H9 (cell line): ENCODE measurements at regions not wholly inside any gene's neighbourhood (a gene's known extent, or its start where the extent isn't known, plus 50 kb on each side); places are given as distances from the start of the nearest gene placed in this dataset.

ENCODE experiments used
- DNase-seq: peaks from one replicate; pipeline ENCODE4 v3.0.0-alpha.2; 2017
- H2AFZ ChIP-seq: one replicate; pipeline ENCODE4 v1.6.1; 2013; ENCODE audit warnings: mild to moderate bottlenecking, low read length, control low read depth, moderate library complexity
- H2AK5ac ChIP-seq: 2 replicates; pipeline ENCODE4 v1.6.1; 2013; ENCODE audit warnings: low read length, control low read depth, mixed read lengths; ENCODE audit not compliant: insufficient read length
- H2BK120ac ChIP-seq: one replicate; pipeline ENCODE4 v1.6.1; 2013; ENCODE audit warnings: low read depth, mild to moderate bottlenecking, low read length, control low read depth, inconsistent platforms; ENCODE audit not compliant: poor library complexity, severe bottlenecking
- H2BK12ac ChIP-seq: 2 replicates; pipeline ENCODE4 v1.6.1; 2013; ENCODE audit warnings: low read length, control low read depth, mixed read lengths, low read depth; ENCODE audit not compliant: insufficient read length
- H2BK15ac ChIP-seq: 2 replicates; pipeline ENCODE4 v1.6.1; 2013; ENCODE audit warnings: low read depth, low read length, control low read depth
- H2BK20ac ChIP-seq: one replicate; pipeline ENCODE4 v1.6.1; 2013; ENCODE audit warnings: low read depth, mild to moderate bottlenecking, low read length, control low read depth, inconsistent platforms; ENCODE audit not compliant: poor library complexity, severe bottlenecking
- H2BK5ac ChIP-seq: 2 replicates; pipeline ENCODE4 v1.6.1; 2013; ENCODE audit warnings: low read length, control low read depth, mixed read lengths; ENCODE audit not compliant: insufficient read length
- H3K14ac ChIP-seq: 2 replicates; pipeline ENCODE4 v1.6.1; 2013; ENCODE audit warnings: low read length, control low read depth; ENCODE audit not compliant: insufficient read depth
- H3K18ac ChIP-seq: 2 replicates; pipeline ENCODE4 v1.6.1; 2013; ENCODE audit warnings: low read depth, mild to moderate bottlenecking, mixed read lengths, low read length, control low read depth; ENCODE audit not compliant: insufficient read length
- H3K23ac ChIP-seq: 2 replicates; pipeline ENCODE4 v1.6.1; 2013; ENCODE audit warnings: low read length, control low read depth, mixed read lengths, low read depth; ENCODE audit not compliant: insufficient read length
- H3K23me2 ChIP-seq: 2 replicates; pipeline ENCODE4 v1.6.1; 2013; ENCODE audit warnings: low read depth, mild to moderate bottlenecking, mixed read lengths, low read length, control low read depth; ENCODE audit not compliant: insufficient read length, poor library complexity, severe bottlenecking
- H3K27ac ChIP-seq: 2 replicates; pipeline ENCODE4 v1.5.1; 2013; ENCODE audit warnings: low read length, control low read depth, mixed read lengths, low read depth; ENCODE audit not compliant: insufficient read length
- H3K27me3 ChIP-seq: 2 replicates; pipeline ENCODE4 v1.6.1; 2013; ENCODE audit warnings: low read length, control low read depth, inconsistent platforms; ENCODE audit not compliant: insufficient read depth
- H3K4ac ChIP-seq: 2 replicates; pipeline ENCODE4 v1.6.1; 2013; ENCODE audit warnings: low read depth, mild to moderate bottlenecking, control low read depth, inconsistent platforms, low read length, moderate library complexity
- H3K4me1 ChIP-seq: 2 replicates; pipeline ENCODE4 v1.6.1; 2013; ENCODE audit warnings: low read length, control low read depth, inconsistent platforms; ENCODE audit not compliant: insufficient read depth
- H3K4me2 ChIP-seq: 2 replicates; pipeline ENCODE4 v1.6.1; 2013; ENCODE audit warnings: low read length, control low read depth, mixed read lengths; ENCODE audit not compliant: insufficient read length, insufficient read depth
- H3K56ac ChIP-seq: 2 replicates; pipeline ENCODE4 v1.6.1; 2013; ENCODE audit warnings: low read depth, mild to moderate bottlenecking, mixed read lengths, low read length, control low read depth; ENCODE audit not compliant: insufficient read length
- H3K79me1 ChIP-seq: 2 replicates; pipeline ENCODE4 v1.6.1; 2013; ENCODE audit warnings: low read depth, mild to moderate bottlenecking, moderate library complexity, low read length, control low read depth, inconsistent platforms; ENCODE audit not compliant: insufficient read depth, poor library complexity, severe bottlenecking
- H3K79me2 ChIP-seq: 2 replicates; pipeline ENCODE4 v1.6.1; 2013; ENCODE audit warnings: low read length, control low read depth, inconsistent platforms; ENCODE audit not compliant: insufficient read depth
- H3K9ac ChIP-seq: 2 replicates; pipeline ENCODE4 v1.6.1; 2013; ENCODE audit warnings: low read length, control low read depth, mixed read lengths; ENCODE audit not compliant: insufficient read length; ENCODE audit errors: extremely low read depth
- H3K9me3 ChIP-seq: one replicate; pipeline ENCODE4 v1.6.1; 2013; ENCODE audit warnings: low read depth, low read length, inconsistent platforms; ENCODE audit not compliant: control insufficient read depth
- H3T11ph ChIP-seq: one replicate; pipeline ENCODE4 v1.6.1; 2013; ENCODE audit warnings: mild to moderate bottlenecking, low read length, control low read depth, inconsistent platforms
- H4K20me1 ChIP-seq: one replicate; pipeline ENCODE4 v1.6.1; 2013; ENCODE audit not compliant: control insufficient read depth, insufficient read length, insufficient read depth
- H4K5ac ChIP-seq: 2 replicates; pipeline ENCODE4 v1.6.1; 2013; ENCODE audit warnings: low read depth, mild to moderate bottlenecking, mixed read lengths, low read length, control low read depth; ENCODE audit not compliant: insufficient read length
- H4K8ac ChIP-seq: replicated peaks from 2 replicates; pipeline ENCODE4 v1.6.1; 2013; ENCODE audit warnings: low read length, control low read depth, mixed read lengths, low read depth; ENCODE audit not compliant: insufficient read length
- H4K91ac ChIP-seq: 2 replicates; pipeline ENCODE4 v1.6.1; 2013; ENCODE audit warnings: low read depth, mild to moderate bottlenecking, moderate library complexity, mixed read lengths, low read length, control low read depth; ENCODE audit not compliant: insufficient read length
- H3K27ac Mint-ChIP-seq, 3 experiments: 2 replicates in 2 of 3; 3 replicates in 1 of 3; pipeline ENCODE4 v1.8.0; 2020 to 2021; ENCODE audit warnings: mixed read lengths in 3 of 3, mild to moderate bottlenecking in 1 of 3, moderate library complexity in 1 of 3
- H3K27me3 Mint-ChIP-seq: 2 replicates; pipeline ENCODE4 v1.8.0; 2021; ENCODE audit warnings: low read depth, mild to moderate bottlenecking, moderate library complexity, mixed read lengths
- H3K36me3 Mint-ChIP-seq, 3 experiments: 2 replicates in 2 of 3; 3 replicates in 1 of 3; pipeline ENCODE4 v1.8.0; 2020 to 2021; ENCODE audit warnings: low read depth in 3 of 3, mixed read lengths in 3 of 3; ENCODE audit not compliant: insufficient read depth in 1 of 3
- H3K4me1 Mint-ChIP-seq, 2 experiments: 2 replicates each; pipeline ENCODE4 v1.8.0; 2020; ENCODE audit warnings: mixed read lengths in 2 of 2
- H3K4me3 Mint-ChIP-seq, 2 experiments: 2 replicates in 1 of 2; 3 replicates in 1 of 2; pipeline ENCODE4 v1.8.0; 2020 to 2021; ENCODE audit warnings: mild to moderate bottlenecking in 2 of 2, mixed read lengths in 2 of 2, moderate library complexity in 1 of 2
- H3K9me3 Mint-ChIP-seq, 2 experiments: 2 replicates in 1 of 2; 3 replicates in 1 of 2; pipeline ENCODE4 v1.8.0; 2020; ENCODE audit warnings: mild to moderate bottlenecking in 2 of 2, mixed read lengths in 2 of 2, moderate library complexity in 1 of 2
- WGBS: extraction: QIAGEN DNeasy Blood & Tissue Kit; methylation state at CpG from one replicate; pipeline ENCODE4 v1.1.7; 2013; ENCODE audit warnings: missing lambda C conversion rate, low lambda C conversion rate, mixed read lengths; ENCODE audit not compliant: insufficient read length; ENCODE audit errors: extremely low coverage; 5-methylcytosine and 5-hydroxymethylcytosine counted together
- TF ChIP-seq, protein P1 (sequence below): fragments of 200-600 bp; sonication (generic); conservative IDR thresholded peaks from 3 replicates; pipeline ENCODE4 v1.8.0; 2021; ENCODE audit warnings: antibody characterized with exemption, mild to moderate bottlenecking

DNA sequence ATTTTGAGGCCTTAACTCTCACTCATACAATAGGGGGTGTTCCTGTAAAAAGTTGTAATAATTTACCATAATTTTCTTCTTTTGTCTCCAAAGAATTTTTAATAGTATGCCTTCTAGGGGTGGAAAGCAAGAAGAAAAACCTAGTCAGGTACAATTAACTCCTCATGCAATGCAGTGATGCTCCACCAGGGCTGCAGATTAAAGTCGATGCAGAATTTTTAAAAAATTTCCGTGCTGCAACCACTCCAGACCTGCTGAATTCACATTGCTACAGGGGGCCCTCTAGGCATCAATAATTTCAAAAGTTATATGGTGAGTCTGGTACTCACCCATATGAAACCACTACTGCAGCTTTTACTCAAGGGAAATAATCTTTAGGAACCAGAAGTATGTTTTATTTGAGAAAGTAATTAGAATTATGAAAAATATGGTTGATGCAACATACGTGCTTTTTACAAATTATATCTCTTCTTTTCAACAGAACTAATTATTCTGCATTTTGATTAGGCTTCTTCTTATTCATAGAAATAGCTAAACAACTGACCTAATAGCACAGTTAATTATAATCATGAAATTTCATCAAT lies 353.2 kb downstream of the BCAT1 start:
- H4K20me1 ChIP-seq = no peaks in the 10 kb centered on the region
- H3K9ac ChIP-seq = no peak overlapping the region
- H3K4me3 Mint-ChIP-seq = no peak overlapping the region
- H3K23me2 ChIP-seq = no peaks in the 10 kb centered on the region
- no peaks in the 10 kb centered on the region for H3K79me1 ChIP-seq
- H3K18ac ChIP-seq = no peak overlapping the region
- no peak overlapping the region for H2AFZ ChIP-seq
- H3K4me1 Mint-ChIP-seq = peaks cover 14 to 15% of the 10 kb centered on the region in 2 experiments
- no peaks in the 10 kb centered on the region for H3K27me3 ChIP-seq
- H3K14ac ChIP-seq = no peak overlapping the region
- no peak overlapping the region for H4K5ac ChIP-seq
- no peak overlapping the region for H4K8ac ChIP-seq
- DNase-seq = no peak
- no peak overlapping the region for H4K91ac ChIP-seq
- H2BK5ac ChIP-seq = no peak overlapping the region
- H3K36me3 Mint-ChIP-seq = no peaks in the 10 kb centered on the region
- no peak overlapping the region for H3T11ph ChIP-seq
- H2BK12ac ChIP-seq = no peak overlapping the region
- no peak overlapping the region for H3K27ac ChIP-seq
- no peaks in the 10 kb centered on the region for H3K9me3 Mint-ChIP-seq
- H3K23ac ChIP-seq = no peak overlapping the region
- no peak overlapping the region for H3K56ac ChIP-seq
- no peak overlapping the region for H3K27ac Mint-ChIP-seq
- no peak overlapping the region for H3K4ac ChIP-seq
- WGBS = no CpG with 5 or more reads among the region's 3 CpGs
- TF ChIP-seq, protein P1, sequence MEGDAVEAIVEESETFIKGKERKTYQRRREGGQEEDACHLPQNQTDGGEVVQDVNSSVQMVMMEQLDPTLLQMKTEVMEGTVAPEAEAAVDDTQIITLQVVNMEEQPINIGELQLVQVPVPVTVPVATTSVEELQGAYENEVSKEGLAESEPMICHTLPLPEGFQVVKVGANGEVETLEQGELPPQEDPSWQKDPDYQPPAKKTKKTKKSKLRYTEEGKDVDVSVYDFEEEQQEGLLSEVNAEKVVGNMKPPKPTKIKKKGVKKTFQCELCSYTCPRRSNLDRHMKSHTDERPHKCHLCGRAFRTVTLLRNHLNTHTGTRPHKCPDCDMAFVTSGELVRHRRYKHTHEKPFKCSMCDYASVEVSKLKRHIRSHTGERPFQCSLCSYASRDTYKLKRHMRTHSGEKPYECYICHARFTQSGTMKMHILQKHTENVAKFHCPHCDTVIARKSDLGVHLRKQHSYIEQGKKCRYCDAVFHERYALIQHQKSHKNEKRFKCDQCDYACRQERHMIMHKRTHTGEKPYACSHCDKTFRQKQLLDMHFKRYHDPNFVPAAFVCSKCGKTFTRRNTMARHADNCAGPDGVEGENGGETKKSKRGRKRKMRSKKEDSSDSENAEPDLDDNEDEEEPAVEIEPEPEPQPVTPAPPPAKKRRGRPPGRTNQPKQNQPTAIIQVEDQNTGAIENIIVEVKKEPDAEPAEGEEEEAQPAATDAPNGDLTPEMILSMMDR = peak; percentile 71
- no peaks in the 10 kb centered on the region for H3K79me2 ChIP-seq
- H3K4me1 ChIP-seq = peaks cover 2% of the 10 kb centered on the region; the same call in 1 of the 2 replicates
- H3K27me3 Mint-ChIP-seq = no peaks in the 10 kb centered on the region
- no peaks in the 10 kb centered on the region for H3K9me3 ChIP-seq
- no peak overlapping the region for H2BK120ac ChIP-seq
- no peak overlapping the region for H2BK20ac ChIP-seq
- no peak overlapping the region for H3K4me2 ChIP-seq
- H2AK5ac ChIP-seq = no peak overlapping the region
- H2BK15ac ChIP-seq = no peak overlapping the region
